ENCODE measurements at regions not wholly inside any gene's neighbourhood (a gene's known extent, or its start where the extent isn't known, plus 50 kb on each side); places are given as distances from the start of the nearest gene placed in this dataset.
"Not testable (repeated sequence)": the region's sequence is repeated elsewhere in the genome, so short reads cannot be mapped to it uniquely, and the experiment has no call there.

DNA sequence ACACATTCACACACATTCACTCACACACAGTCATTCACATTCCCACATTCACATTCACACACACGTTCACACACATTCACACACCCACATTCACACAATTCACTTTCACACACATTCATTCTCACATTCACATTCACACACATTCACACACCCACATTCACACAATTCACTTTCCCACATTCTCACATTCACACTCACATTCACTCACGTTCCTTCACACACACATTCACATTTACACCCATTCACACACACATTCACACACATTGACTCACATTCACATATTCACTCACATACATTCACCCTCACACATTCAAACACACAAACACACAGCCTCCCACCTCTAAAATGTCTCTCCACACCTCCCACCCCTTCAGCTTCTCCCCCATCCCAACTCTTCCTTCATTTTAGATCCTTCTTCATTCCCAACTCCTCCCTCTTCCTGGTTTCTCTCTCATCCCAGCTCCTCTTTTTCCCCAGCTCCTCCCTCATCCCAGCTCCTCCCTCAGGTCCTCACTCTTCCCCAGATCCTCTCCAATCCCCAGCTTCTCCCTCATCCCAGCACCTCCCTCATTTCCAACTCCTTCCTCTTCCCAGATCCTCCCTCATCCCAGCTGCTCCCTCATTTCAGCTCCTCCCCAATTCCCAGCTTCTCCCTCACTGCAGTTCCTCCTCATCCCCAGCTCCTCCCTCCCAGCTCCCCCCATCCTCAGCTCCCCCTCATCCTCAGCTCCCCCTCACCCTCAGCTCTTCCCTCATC lies 111.0 kb downstream of the FAM53A start:
- no peak for DNase-seq

GRCh38 chr4:1572521-1572920 lies 111.6 kb downstream of the FAM53A start:
- no peak for DNase-seq

DNA sequence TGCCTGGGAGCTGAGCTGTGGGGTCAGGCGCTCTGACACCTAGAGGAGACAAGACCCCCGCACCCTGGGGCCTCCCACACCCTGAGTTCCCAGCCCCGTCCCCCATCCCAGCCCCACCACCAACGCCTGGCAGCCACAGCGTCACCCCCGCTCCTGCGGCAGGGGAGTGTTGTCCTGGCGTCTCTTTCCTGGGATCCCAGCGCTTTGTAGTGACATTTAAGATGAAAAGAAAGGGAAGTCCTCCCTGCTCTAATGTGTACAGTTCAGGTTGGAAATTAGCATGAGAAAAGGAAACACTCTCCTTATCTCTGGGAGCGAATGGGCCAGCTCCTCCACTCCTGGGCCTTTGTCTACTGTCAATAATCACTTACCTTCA lies 112.1 kb downstream of the FAM53A start:
- DNase-seq = no peak

DNA sequence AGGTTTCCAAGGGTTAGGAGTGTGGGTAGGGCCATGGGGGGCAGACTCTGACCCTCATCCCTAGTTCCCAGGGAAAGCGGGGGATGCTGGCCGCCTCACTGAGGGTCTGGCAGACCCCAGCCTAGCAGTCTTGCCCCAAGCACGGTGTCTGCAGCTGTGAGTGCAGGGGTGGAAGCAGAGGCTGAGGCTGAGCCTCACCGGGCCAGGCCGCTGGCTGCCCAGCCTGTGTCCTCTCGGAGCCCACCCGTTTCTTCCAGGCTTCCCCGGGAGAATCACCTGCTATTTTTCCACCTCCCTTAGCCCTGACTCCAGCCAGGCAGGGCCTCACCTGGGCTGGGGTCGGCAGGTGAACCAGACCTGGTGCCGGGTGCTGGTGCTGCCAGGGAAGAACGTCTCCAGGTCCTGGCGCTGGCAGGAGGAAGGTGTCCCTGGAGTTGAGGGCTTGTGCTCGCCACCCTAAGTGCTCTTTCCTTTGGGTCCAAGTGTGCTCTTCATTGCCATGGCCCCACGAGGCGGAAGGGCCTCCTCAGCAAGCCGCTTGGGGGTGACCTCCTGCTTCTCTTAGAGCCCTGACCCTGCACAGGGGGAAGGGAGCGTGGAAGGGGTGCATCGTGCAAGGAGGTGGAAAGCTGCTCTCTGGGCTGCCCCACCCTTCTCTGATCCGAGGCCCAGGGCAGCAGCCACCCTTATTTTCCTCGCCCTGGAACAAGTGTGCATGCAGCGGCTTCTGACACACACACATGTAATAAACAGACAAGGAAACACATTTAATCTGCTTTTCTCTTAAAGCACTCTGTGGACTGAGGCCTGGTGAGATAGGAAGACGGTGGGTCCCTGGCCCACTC lies 112.7 kb downstream of the FAM53A start:
- DNase-seq = no peak

- DNase-seq = no peak
These were observed 113.6 kb downstream of the FAM53A start for GRCh38 chr4:1570291-1571164.

GRCh38 chr4:1569461-1570151 lies 114.5 kb downstream of the FAM53A start:
- no peak for DNase-seq

GRCh38 chr4:1568855-1569460 lies 115.2 kb downstream of the FAM53A start:
- DNase-seq = no peak

GRCh38 chr4:1567808-1568581 lies 116.1 kb downstream of the FAM53A start:
- DNase-seq = no peak

GRCh38 chr4:1567519-1567807 lies 116.7 kb downstream of the FAM53A start:
- DNase-seq = no peak

DNA sequence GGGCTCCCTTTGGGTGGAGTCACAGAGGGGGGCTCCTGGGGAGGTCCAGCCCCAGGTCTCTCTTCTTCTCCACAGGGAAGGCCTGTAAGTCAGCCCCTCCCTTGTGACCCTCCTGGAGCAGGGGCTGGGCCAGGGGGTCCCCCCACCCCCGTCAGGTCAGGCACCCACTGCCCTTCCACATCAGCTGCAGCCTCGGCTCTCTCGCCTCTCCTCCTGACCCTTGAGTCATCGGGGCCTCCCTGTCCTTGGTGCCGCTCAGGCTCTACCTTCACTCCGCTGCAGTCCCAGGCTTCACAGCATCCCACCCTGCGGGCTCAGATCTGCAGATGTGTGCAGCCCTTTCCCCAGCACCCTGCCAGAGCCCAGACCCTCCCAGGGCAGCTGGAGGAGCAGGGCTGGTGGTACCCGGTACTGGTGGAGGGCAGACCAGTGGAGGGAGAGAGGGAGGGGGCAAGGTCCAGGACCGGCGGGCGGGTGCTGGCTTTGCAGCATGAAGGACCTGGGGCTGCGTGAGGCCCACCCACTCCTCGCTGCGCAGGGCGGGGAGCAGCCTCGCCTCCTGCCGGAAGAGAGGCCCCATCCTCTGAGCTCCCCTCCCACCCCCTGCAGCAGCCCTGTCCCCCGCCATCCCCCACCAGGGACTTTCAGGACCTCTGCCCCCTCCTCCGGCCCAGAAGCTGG lies 117.1 kb downstream of the FAM53A start:
- no peak for DNase-seq

DNA sequence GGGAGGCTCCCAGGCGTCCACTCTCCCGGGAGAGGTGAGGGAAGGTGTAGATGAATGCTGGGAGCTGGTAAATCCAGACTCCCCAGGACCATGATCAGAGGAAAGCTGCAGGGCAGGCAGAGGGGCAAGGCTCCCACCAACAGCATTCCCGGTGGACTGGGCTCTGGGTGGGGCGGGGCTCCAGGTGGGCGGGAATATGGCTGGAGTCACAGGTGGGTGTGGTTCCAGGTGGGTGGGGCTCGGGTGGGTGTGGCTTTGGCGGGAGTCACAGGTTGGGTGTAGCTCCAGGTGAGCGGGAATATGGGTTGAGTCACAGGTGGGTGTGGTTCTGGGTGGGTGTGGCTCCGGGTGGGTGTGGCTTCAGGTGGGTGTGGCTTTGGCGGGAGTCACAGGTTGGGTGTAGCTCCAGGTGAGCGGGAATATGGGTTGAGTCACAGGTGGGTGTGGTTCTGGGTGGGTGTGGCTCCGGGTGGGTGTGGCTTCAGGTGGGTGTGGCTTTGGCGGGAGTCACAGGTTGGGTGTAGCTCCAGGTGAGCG lies 117.7 kb downstream of the FAM53A start:
- not testable (repeated sequence) for DNase-seq

- DNase-seq = no peak
These were observed 118.4 kb downstream of the FAM53A start for GRCh38 chr4:1565598-1566295.

GRCh38 chr4:1564535-1565375 lies 119.4 kb downstream of the FAM53A start:
- no peak for DNase-seq

DNA sequence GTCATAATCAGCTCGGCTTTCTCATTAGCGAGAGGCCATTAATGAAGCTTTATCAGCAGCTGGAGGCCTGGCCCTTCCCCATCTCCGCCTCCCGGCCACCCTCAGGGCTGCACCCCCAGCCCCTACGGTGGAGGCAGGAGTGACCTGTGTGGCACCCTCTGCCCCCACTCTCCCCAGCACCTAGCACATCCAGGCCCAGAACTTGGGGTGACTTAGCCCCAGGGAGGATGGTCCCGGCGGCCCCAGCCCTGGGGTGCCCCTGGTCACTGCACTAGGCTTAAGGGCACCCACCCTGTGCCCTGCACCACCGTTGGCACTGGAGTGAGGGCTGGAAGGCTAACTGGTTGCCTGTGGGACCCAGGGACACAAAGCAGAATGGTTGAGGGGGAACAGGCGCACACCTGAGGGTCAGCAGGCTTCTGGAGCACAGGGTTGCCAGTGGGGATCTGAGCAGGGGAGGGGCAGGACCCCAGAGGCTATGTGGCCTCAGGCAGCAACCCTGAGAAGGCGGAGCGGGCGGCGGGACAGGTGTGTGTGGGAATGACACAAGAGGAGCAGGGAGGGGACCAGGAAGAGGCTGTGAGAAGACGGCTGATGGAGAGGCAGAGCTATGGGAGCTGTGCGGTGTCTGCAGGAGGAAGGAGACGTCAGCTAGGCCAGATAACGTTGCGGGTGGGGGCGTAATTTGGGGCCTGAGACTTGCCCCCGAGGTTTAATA lies 120.2 kb downstream of the FAM53A start:
- no peak for DNase-seq

DNA sequence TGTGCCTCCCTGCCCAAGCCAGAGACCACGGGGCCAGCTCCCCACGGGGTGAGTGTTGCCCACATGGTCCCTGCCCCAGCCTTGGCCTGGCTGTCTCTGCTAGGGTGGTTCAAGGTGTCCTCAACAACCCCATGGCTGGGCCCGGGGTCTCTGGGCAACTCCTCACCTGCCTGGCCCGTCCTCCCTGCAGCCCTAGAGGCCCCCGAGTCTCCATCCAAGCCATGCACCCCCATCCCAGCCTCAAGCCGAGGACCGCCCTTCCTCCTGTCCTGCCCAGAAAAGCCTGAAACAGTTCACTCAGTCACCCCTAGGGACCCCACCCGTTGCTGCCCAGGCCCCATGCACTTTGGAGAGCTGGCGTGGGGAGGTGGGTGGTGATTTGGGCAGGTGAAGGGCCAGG lies 120.9 kb downstream of the FAM53A start:
- DNase-seq = no peak

GRCh38 chr4:1562771-1563170 lies 121.3 kb downstream of the FAM53A start:
- no peak for DNase-seq

DNA sequence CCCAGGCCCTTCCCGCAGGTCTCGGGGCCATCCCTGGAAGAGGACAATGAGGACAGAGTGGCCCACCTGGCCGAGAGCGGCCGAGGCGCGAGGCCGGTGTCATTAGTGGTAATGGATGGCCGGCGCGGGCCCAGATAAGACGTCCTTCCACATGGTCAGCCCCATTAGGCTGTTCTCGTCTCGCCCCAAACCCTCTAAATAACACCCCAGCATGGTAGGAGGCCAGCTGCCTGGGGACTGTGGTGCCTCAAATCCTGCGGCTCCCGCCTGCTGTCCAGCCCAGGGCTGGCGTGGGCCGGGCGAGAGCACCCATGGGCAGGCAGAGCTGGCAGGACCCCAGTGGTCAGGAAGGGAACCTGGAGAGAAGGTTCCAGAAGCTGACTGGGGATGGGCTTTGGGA lies 121.7 kb downstream of the FAM53A start:
- no peak for DNase-seq
